Suppressor macrophage treated with lipopolysaccharide for 4 hours (primary cell): ENCODE measurements at regions not wholly inside any gene's neighbourhood (a gene's known extent, or its start where the extent isn't known, plus 50 kb on each side); places are given as distances from the start of the nearest gene placed in this dataset.
"Not testable (repeated sequence)": the region's sequence is repeated elsewhere in the genome, so short reads cannot be mapped to it uniquely, and the experiment has no call there.

ENCODE experiments used
- DNase-seq: peaks from one replicate; pipeline ENCODE4 v3.0.0-alpha.2; 2020

DNA sequence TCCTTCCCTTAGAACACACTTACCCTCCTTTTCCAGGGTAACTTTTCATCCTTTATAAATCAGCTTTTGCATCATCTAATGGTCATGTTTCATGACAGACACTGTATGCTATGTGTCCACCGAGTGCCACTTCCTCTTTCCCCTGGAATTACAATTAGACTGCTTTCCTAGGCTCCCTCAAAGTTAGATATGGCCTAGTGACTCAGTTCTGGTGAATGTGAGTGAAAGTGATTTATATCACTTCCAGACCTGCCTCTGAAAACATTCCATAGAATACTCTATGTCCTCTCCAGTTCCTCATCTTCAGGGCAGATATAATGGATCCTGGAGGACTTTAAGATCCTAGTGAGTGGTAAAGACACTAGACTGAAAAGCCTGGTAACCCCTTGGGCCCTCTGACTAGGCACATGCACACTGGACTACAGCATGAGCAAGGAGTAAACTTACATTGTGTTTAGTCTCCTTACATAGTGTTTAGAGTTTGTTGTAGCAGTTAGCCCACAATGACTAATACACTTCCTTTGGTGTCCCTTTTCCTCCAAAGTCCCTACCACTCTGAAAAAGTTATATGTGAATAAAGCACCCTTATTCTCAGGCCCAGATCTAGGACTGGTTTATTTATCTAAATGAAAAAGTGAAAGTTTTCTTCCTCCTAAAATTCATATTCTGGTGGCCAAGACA, 59.3 kb downstream of the GPR88 start:
- DNase-seq, result peak; percentile 68

DNA sequence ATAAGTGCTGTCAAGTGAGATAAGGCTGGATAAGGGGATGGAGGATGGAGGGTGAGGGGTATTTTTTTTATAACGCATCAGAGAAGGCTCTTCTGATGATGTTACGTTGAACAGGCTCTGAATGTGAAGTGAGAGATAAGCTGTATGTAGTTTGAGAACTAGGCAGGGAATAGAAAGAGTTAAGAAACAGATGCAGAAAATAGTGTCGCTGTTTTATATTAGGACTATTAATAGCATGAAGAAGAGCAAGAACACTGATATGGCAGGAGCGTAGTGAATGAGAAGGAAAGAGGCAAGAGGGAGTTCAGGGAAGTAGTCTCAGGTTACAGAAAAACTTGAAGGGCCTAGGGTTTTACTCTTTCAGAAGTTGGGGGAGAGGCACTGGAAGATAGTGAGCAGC, 59.8 kb downstream of the GPR88 start:
- DNase-seq, result no peak

DNA sequence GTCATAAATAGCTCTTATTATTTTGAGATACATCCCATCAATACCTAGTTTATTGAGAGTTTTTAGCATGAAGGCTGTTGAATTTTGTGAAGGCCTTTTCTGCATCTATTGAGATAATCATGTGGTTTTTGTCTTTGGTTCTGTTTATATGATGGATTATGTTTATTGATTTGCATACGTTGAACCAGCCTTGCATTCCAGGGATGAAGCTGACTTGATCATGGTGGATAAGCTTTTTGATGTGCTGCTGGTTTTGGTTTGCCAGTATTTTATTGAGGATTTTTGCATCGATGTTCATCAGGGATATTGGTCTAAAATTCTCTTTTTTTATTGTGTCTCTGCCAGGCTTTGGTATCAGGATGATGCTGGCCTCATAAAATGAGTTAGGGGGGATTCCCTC, 62.4 kb downstream of the GPR88 start:
- DNase-seq, result not testable (repeated sequence)

DNA sequence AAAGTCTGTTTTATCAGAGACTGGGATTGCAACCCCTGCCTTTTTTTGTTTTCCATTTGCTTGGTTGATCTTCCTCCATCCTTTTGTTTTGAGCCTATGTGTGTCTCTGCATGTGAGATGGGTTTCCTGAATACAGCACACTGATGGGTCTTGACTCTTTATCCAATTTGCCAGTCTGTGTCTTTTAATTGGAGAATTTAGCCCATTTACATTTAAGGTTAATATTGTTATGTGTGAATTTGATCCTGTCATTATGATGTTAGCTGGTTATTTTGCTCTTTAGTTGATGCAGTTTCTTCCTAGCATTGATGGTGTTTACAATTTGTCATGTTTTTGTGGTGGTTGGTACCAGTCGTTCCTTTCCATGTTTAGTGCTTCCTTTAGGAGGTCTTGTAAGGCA, 64.1 kb downstream of the GPR88 start:
- not testable (repeated sequence) for DNase-seq

DNA sequence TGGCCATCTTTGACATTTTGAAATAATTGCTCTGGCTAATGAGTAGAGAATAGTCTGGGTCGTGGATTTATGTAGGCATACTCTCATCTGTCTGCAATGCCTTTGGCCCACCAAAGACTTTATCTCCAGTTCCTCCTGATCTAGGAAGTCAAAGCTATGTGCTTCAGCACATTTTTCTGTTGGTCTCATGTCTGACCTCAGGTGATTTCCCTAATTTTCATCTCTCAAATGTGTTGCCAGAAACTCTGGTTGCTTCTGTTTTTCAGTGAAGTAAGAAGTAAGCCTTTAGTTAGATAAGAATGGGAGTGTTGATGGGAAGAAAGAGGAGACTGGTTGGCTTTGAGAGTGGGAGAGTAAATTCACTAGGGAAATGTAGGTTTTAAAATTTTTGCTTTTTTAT, 66.4 kb downstream of the GPR88 start:
- no peak for DNase-seq

DNA sequence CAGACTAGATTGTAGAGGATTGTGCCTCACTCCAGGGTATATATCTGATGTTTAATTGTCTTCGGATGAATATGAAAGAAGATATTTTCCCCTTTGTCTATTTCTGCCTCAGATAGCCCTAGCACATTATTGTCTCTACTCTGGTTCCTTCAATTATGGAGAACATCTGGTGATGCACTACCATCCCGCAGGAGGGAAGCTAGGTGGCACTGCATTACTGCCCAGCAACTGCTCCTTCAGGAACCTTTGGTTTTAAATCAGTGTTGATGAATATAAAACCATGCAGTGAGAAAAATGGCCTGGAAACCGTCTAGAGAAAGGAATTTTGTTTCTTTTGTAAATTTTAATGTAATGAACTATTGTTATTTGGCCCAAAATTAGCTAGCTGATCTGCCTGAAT, 68.5 kb downstream of the GPR88 start:
- DNase-seq, result peak; percentile 52

DNA sequence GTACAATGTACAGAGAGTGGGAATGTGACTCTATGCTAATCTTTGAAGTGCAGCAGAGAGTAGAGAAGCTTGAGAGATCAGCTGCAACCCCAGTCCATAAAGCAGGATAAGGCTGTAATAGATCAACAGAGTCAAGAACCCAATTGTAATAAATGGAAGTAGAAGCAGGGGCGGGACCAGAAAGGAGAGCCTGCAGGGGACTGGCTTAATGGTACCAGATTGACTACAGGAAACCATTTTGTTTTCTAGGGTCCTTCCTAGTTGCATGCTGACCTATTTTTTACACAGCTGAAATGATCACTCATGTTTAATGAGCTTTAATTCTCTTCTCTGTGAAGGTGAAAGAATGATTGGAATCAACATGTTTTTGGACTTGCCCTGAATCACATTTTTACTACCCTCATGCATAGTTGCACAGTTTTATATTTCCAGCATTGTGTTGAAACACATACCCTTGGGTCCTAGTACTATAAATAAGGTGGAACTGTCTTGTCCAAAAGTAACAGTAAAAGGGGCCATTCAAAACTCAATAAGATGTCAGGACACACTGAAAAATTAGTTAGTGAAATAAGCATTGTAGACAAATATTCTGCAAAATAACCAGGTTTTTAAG, 69.8 kb downstream of the GPR88 start:
- DNase-seq, result no peak

DNA sequence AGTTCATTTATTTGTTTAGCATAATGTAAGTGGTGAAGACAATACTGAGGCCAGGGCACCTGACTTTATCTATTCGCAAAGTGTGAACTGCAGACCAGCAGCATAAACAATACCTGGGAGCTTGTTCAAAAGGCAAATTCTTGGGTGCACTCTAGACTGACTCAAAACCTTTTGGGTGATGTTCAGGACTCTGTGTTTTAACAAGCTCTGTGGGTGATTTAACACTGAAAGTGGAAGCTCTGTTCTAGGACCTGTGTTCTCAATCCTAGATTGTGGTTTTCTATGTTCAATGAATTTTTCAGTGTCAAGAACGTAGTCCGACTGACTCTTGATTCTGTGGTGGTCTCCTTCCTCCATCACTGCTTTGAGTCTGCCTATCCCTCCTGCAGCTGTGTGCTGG, 71.9 kb downstream of the GPR88 start:
- no peak for DNase-seq

DNA sequence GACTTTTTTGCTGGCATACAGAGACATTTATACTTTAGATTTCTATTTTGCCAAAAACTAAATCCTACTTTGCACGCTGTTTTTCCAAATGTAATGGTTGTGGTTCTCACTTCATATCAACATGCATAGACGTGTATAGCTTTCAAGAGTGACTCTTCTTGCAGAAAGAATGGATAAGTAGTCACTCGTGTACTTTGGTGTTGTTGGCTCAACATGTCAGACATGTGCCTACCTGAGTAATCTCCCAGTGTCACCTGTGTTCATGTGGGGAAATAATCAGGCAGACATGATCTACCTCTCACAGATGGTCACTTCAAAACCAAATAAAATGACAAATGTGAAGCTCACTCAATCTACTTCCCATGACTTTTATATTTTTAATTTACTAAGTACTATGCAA, 73.1 kb downstream of the GPR88 start:
- DNase-seq, result no peak

DNA sequence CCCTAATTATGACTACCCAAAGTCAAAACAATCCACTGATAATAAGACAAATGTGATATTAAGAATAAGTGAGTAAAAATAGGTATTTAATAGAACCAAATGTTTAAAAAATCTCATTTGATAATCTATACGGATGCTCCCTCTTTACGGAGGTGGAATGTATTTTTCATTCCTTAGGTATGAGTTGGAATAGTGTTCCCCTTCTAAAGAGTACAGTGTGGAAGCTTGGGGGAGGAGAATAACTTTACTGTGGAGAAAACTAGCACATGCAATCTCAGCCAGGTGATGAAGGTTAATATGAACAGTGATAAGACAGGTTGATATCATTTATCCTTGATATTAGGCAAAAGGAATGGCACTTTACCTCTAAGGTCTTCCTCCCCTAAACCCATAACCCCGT, 74.6 kb downstream of the GPR88 start:
- DNase-seq, result no peak

DNA sequence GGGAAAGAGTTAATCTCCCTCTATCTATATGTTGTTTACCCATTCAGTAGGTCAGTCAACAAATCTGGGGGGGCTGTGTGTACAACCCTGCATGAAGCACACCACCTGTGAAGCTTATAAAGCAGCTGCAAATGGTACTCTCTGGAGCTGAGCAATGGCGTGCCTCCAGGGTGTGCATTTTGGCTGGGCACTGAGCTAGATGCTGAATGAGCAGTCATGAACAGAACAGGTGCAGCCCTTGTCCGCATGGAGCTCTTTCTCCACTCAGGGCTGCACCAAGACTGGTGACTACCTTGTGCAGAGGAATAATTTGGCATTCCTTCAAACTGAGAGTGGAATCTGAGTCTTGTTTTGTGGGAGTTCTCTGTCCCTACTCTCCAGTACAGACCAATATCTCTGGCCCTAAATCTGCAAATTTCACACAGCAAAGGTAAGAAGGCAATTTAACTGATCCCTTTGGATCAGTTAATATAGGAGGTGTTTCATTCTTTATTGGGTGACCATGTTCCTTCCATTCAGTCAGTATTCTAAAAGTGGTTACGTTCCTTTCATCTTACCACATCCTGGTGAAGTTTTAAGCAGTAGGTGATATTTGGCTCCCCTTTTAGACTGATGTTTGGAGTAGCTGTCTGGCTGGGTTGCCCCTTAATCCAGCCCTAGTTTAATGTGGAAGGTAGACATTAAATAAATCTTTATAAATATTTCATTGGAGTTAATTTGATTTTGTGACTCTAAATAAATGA, 76.0 kb downstream of the GPR88 start:
- DNase-seq, result no peak

DNA sequence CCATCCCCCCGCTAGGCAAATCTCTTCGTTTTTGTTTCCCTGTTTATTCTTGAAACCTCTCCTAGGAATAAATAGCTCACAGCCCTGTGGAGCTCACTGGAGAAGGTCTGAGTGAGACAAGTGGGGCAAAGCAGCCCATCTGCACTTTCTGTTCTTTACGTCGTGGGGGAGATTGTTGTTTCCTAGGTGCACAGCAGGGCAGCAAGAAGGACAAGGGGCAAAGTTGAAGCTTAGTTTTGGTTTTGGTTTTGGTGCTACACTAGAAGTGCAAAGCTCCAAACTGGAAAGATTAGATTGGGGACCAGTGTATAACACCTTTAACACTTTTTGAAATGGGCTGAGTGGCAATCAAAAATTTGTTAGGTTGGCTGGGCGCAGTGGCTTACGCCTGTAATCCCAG, 76.6 kb downstream of the GPR88 start:
- DNase-seq, result no peak

DNA sequence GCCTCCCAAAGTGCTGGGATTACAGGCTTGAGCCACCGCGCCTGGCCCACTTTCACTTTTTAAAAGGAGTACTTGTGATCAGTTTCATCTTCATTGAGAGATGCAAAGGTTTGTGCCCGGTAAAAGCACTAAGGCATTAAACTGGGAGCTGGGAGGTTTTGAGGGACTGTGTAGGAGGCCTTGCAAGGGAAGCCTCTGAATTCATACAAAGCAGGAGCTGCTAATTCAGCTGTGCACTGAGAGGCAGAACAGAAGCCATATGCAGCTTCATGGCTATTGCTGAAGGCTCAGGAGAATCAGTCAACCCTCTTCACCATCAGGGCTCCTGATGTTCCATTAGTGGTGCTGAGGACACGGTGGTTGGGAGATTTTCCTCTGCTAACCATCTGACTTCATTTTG, 77.7 kb downstream of the GPR88 start:
- DNase-seq, result no peak

DNA sequence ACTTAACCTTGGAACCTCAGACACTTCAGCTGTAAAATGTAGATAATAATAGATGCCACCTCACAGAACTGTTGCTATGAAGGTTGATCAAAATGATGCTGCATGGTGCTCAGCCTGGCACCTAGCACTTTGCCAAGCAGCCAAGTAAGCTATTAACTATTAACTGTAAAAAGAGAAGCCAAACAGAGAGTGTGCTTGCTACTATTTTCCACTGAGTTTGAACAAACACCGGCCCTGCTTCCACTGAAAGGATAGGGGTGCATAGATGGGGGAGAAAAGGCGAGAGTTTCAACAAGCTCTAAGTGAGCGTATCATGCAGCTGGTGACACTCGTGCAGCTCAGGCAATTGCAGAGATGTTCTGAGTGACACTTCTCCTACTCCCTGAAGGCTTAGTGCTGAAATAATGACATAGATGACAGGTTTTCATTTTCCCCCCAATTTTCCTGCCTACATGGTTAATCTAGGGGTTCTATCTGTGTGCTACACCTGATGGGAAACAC, 78.2 kb downstream of the GPR88 start:
- DNase-seq, result no peak

DNA sequence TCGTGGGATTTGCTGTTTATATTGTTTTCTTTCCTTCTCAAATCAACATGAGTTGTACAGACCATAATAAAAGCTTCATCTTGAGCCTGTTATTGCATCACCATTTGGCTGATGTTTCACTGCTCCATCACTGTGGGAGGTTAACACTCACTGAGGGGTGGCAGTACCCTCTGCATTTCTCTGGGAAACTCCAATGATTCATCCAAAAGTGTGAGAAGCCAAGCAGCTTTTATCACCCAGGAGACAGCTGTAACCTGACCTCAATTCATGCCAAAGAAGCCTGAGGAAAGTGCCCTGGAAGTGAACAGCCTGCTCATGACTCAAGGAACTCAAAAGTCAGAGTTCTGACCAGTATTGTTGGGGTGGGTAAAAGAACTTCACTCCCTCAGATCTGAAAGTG, 84.1 kb downstream of the GPR88 start:
- peak; percentile 87 for DNase-seq

DNA sequence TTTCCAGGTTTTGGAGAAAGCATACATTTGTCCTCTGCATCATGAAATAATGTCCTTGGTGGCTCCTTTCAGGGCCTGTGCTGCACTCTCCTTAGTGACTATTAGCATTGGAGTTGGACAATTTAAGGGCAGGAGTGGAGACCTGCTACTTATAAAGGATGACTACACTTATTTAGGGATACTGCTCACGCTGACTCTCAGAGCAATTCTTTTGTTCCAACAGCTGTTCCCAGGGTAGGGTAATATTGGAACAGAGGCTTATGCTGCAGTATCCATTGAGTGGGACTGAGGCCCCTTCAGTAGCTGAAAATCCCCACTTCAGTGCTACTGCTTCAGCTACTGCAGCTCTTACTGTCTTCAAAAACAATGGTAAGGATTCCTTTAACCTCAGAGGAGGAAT, 84.6 kb downstream of the GPR88 start:
- DNase-seq, result no peak

DNA sequence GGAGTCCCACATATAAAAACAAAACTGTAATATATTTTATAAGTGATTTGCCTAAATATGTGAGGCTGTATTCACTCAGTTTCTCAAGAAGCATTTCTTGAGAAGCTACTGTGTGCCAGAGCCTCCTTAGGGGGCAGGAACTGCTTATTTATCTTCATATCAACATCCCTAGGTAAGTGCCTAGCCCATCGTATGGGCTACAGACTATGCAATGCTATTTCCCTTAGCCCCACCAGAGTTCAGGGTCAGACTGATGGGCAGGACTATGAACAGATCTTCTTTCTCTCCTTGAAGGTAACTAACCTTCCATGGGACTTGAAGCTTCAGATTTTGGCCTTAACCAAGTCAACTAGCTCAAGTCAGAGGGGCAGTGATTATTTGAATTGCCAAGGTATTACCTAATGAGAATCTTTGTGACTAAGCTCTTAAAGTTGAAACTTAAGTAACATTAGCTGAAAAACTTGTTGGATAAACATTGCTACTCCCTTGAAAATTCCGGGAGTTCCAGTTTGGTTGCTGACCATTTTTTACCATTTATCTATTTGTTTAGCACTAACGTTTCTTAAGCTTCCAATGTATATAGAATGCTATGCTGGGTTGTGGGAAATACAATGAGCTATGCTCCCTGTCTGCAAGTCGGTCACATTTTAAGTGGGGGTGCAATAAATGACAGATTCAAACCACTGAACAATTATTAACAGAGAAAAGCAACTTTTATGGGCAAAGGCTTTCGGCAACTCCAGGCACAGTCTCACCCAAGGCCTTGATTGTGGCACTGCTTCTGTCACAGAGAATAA, 85.2 kb downstream of the GPR88 start:
- no peak for DNase-seq

DNA sequence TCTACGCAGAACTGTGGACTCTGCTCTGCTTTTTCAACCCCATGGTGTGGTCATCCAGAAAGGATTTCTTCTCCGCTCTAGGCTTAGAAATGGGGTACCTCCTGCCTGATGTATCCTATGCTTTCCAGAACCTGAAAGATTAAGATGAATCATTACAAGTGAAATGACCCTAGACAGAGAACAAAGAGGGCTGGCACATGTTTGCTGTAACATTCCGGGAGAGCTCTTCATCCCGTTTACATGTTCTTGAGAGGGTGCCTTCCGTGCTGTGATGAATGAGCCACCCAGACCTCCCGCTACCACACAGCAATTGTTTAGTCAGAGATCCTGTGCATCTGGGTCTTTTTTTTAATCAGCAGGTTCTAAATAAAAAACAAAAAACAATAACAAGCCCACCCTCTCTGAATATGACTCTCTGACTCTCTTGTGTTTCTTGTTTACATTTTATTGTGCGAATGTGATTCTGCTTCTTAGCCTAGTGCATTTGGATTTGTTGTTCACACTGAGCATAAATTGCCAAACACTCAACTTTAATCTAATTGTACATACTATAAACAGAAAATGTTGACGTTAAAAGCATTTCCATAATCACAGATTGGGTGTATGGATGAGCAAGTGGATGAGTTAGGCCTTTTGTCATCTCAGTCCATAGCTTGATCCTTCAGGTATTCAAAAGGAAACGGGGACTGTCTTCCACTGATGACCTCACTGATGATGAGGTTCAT, 87.1 kb downstream of the GPR88 start:
- DNase-seq, result no peak

DNA sequence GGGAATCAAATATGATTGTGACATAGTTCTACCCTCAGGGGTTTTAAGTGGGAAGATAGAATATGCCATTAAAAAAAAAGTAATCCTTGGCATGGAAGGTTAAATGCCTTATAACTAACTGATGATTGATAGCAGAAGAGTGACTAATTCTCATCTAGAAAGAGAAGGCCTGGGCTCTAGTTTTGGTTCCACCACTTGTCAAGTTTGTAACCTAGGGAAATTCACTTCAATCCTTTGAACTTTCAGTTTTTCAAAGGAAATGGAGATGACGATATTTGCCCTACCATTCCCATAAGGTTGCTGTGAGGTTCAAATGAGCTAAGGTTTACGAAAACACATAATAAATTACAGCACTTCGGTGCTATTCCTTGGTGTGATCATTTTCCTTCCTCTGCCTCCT, 88.5 kb downstream of the GPR88 start:
- peak; percentile 89 for DNase-seq

DNA sequence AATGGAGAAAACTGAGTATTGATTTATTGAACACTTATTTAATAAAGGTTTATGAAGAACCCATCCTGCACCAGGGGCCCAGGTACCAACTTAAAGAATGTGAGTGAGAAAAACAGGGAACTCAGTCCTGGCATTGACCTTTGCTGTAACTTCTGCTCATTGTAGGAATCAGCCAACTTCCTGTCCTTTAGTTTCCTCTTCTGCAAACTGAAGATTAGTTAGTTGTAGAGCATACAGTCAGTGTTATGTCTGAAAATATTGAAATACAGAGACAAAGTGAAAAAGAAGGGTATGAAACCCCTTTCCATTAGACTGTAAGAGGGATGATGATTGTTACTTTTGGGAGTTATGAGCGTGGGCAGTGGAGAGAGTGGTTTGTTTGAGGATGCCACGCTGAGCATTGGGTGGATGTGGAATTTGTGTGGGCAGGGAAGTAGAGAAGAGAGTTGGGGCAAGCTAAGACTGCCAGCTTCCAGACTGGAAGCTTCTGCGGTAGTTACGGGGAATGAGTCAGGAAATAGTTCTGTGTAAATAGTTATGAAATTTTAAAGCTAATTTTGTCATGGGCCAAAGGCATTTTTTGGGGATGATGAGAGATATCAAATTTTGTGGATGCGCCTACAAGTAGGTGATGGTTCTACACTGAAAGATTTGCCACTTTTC, 89.2 kb downstream of the GPR88 start:
- DNase-seq, result peak; percentile 72

DNA sequence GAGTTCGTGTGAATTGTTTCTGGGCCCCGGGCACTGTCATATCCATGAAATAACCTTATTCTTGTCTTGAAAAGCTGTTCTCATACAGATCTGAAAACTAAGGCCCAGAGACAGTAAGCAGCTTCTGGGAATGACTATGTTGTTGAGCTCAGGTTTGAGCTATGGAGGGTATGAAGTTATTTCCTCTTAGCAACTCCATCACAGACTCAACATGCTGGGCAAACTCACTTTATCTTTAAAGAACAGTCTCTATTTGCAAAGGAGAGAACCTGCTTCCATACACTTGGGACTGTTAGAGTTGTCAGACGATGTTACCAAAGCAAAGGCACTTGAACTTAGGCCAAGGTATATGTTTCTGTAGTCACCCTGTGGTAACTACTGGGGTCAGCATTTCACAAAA, 90.0 kb downstream of the GPR88 start:
- DNase-seq, result no peak

DNA sequence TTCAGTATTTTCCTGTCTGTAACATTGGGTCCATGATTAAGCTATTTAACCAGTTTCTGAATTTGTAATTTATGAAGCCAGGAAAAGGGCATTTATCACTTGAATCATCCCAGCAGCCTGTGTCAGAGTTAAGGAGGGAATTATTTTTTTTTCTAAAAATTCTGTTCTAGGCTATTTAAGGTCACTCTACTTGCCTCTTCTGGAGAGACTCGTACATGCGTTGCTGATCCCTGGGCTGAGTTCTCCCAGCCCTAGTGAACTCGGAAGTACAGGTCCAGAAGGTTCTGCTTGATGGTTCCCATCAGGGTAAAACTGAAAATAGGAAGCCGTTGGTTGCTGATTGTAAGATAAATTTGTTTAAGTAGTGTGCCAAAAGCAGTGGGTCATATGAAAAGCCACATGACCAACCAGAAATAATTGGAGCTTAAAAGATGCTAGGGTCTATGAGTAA, 90.7 kb downstream of the GPR88 start:
- DNase-seq, result peak; percentile 44
